GM18505 (cell line): ENCODE measurements at regions not wholly inside any gene's neighbourhood (a gene's known extent, or its start where the extent isn't known, plus 50 kb on each side); places are given as distances from the start of the nearest gene placed in this dataset.

Experiments used
- ATAC-seq: cut with Tn5 transposase; IDR thresholded peaks from one replicate; pipeline ENCODE4 v1.9.1; 2021; ENCODE audit not compliant: unreplicated experiment
- POLR2A ChIP-seq: IDR thresholded peaks from 4 replicates; pipeline ENCODE4 v1.6.1; 2011; ENCODE audit warnings: borderline replicate concordance; ENCODE audit not compliant: insufficient read depth, insufficient read length; ENCODE audit errors: extremely low read depth

DNA sequence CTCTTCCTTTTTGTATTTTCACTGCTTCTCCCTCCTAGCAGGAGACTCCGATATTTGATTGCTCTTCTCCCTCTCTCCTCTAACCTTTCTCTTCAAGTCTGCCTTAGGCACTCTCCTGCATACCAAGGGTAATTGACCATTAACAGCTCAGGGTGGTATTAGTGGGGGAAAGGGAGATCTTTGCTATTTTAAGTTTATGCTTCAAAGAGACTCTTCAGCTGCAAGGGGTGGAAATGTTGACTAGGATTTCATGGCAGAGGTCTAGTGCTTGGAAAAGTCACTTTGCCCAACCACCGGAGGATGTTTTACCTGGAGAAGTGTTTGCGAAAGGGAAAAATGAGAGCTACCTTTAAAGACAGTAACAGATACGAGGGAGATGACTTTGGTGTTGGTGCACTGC is 453.7 kb downstream of the SLC4A3 start:
- TF ChIP-seq POLR2A, result no peak
- ATAC-seq, result no peak

GRCh38 chr2:220090050-220090449 is 462.6 kb downstream of the SLC4A3 start:
- TF ChIP-seq POLR2A, result no peak
- no peak for ATAC-seq

- no peak for TF ChIP-seq POLR2A
- no peak for ATAC-seq
These were observed 469.0 kb downstream of the SLC4A3 start for GRCh38 chr2:220096406-220096805.

DNA sequence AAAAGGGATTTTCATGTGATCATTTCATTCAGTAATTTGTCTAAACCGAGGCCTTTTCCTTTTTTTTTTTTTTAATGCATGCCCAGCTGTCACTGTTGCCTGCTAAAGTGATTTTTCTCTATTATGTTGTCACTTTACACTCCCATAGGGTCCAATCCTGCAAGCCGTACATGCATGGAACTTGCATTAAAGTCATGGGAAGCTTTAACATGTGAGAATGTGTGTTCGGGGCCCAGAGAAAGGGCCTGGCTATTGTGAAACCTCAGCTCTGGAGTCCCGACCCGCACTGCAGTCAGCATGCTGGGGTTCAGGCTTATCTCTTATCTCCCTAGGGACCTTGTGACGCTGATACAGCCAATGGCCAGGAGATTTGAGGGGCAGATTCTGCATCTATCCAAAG is 474.6 kb downstream of the SLC4A3 start:
- ATAC-seq, result no peak
- no peak for TF ChIP-seq POLR2A

DNA sequence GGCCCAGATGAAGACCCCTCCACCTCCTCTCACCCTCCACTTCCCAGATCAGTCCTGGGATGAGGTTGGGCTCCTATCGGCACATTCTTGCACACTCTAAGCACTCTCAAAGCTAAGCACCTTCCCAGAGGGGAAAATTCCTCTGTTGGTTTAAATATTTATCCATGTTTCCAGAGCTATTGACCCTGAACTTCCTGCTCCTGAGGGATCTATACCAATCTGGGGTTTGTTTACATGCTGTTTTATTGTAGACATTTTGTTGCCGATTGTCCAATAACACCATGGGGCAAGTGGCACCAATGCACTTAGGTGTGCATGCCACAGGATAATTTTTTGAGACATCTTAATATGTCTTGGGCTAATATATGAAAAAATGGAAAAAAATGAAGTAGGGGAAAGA is 476.2 kb downstream of the SLC4A3 start:
- no peak for TF ChIP-seq POLR2A
- ATAC-seq, result no peak

DNA sequence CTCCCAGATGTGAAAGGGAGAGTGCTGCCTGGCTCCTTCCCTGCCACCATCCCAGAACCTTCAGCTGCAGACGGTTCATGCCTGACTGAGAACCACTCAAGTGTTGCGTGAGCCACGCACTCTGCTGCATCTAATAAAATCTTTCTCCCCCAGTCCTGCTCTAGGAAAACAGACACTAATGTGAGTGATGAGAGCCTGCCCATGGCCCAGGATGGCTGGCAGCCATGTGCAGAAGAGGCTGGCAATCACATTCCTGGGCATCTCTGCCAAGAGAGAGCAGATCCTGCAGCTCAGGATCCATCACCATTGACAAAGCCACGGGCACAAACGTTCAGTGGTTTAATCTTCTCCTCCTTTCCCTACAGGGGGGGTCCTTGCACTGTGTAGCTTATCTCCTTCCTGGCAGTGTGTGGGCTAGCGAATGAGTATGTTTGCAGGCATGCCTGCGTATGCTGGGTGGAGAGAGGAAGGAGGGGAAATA is 477.5 kb downstream of the SLC4A3 start:
- ATAC-seq, result no peak

DNA sequence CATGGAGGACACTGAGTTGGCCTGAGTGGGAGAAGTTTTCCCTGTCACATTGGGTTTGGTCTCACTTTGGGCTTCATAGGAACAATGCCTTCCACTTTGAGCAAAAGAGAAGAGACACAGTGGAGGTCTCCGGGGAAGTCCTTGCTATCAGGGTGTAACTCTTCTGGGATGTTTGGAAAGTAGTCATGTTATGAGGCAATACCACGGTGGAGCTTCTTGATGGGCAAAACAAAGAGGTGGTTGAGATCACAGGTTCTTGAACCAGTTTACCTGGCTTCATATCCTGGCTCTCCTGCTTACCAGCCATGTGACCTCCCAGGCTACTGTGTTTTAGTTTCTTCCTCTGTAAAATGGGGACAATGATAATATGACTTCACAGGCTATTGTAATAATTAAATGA is 478.6 kb downstream of the SLC4A3 start:
- TF ChIP-seq POLR2A, result no peak
- no peak for ATAC-seq

More for the DNA sequence above, 477.5 kb downstream of the SLC4A3 start:
- no peak for TF ChIP-seq POLR2A

DNA sequence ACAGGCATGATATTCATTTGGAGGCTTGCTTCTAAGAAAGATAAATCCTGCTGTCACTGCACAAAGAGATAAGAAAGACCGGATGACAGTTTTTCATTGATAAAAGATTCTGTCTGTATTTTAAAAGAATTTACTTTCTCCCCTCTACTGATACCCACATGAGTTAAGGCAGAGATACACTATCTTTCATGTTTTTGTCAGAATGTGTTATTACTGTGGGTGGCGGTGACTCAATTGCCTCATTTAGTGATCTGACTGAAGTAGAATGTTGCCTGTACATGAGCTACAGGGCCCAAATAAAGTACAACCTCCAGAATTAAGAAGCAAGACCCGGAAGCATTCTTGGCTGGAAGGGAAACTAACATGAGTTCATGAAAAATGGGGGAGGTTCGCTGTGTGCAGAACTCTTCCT is 480.0 kb downstream of the SLC4A3 start:
- TF ChIP-seq POLR2A, result no peak
- no peak for ATAC-seq

- ATAC-seq, result no peak
- TF ChIP-seq POLR2A, result no peak
These were observed 487.0 kb downstream of the SLC4A3 start for GRCh38 chr2:220114443-220114842.

DNA sequence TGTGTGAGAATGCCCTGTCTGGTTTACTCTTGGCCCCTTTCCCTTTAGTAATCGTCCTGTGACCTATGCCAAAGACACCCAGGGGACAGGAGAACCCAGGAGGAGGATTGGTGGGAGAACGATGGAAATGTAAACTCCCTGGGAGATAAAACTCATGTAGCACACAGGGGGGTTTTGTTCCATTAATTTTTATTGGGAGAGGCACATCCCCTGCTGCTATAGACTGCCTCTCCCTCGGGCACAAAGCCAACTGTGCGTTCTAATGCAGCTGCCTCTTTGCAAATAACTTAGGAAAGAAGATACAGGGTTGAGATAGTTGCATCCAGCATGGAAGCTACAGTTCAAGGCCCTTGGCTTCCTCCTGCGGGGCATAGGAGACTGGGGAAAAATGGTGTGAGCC is 489.6 kb downstream of the SLC4A3 start:
- no peak for ATAC-seq
- no peak for TF ChIP-seq POLR2A

DNA sequence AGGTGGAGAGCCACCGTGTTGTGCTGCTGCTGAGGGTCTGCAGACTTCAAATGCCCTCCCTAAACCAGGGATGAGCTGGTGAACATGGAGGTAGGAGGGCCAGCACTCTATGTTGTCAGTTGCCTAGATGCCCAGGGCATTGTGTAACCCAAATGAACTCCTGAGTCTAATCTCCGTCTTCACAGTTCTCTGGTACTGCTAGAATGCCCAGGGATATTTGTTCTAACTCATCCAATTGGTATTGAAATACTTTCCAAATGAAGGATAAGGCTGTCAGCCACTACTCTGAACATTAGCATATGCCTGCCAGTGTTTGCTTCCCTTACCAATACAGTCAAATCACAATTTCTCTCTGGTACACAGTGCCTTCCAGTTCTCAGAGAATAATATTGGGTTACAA is 492.6 kb downstream of the SLC4A3 start:
- ATAC-seq, result no peak
- TF ChIP-seq POLR2A, result no peak

- no peak for TF ChIP-seq POLR2A
These were observed 496.3 kb downstream of the SLC4A3 start for GRCh38 chr2:220123751-220124150.

GRCh38 chr2:220125551-220125950 is 498.1 kb downstream of the SLC4A3 start:
- TF ChIP-seq POLR2A, result no peak
- ATAC-seq, result no peak

More at GRCh38 chr2:220123751-220124150, 496.3 kb downstream of the SLC4A3 start:
- ATAC-seq, result no peak

DNA sequence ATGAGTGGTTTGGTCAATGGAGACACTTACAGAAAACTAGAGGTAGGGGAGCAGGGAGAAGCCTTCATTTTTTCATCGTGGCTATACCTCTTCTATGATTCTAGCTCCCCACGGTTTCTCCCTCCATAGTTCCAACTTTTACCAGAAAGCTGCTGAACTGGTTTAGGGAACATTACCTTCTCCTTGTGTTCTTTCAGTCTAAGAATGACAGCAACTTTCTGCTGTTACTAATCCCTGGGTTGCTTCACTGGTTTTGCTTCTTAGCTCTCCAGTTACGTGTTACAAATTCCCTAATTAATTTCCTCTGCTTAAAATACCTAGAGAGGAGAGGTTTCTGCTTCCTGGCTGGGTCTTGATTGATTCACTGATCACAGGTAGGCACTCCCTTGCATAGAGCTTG is 499.9 kb downstream of the SLC4A3 start:
- no peak for ATAC-seq
- no peak for TF ChIP-seq POLR2A

DNA sequence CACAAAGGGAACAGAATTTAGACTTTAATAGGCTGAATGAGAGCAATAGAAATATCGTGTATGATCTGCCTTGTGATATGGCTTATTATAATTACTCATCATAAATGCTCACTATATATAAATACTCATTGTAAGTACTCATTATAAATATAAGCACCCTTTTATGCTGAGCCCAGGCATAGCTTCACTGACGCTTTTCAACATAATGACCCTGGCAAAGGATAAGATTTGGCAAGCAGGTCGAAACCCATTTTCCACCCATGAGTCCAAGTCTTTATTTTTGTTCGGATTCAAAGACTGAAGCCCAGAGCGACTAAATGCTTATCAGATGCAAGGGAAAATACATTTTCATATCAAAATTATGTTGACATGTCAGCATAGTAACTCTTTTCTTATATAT is 500.4 kb downstream of the SLC4A3 start:
- ATAC-seq, result no peak
- TF ChIP-seq POLR2A, result no peak

DNA sequence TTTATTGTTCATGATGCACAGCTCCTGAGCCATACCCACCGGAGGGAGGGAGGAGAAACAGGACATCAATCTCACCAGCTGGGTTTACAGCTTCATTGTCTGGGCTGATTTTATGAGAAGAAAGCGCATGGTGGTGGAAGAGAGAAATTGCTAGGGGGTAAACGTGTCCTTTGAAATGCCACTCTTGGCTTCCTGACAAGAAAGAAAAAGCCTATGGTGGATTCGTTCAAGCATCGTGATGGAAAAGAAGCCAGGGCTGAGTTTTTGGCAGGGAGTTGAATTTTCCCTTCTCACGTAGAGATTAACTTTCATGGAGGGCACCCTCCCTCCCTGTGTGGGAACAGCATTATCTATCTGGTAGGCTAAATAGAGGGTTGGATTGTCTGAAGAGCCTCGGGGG is 502.0 kb downstream of the SLC4A3 start:
- no peak for TF ChIP-seq POLR2A

DNA sequence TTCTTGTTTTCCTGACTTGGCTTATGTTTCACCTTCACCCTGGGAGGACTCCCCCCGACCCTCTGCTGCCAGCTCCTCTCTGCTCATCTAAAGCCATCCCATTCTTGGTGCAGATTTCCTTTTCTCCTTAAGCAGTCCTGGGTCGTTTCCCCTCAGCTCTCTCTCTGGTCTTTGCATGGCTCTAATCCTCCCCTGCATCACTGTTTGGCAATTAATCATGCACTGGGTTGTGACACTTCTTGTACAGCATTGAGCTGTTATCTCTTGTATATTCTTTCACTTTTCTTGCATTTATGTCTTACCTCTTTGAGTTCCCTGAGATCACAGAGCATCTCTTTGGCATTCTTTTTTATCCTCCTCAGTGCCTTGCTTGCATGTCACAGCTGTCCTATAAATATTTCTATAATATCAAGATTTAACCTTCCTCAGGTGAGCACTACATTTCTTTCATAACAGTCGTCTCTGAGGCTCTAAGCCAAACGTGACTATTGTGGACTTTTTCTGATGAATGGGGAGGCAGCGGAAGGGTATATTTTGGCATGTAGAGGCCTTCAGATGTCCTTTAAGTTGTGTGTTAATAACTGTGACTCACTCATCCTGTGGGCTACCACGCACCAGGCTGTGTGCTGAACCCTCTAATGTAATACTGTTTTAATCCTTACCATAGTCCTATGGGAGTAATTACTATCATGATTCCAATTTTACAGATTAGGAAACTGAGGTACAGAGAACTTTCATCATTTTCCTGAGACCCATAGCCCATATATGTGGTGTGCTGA is 507.5 kb downstream of the SLC4A3 start:
- ATAC-seq, result no peak
- no peak for TF ChIP-seq POLR2A

More for the DNA sequence above, 502.0 kb downstream of the SLC4A3 start:
- no peak for ATAC-seq
